ENCODE measurements at regions not wholly inside any gene's neighbourhood (a gene's known extent, or its start where the extent isn't known, plus 50 kb on each side); places are given as distances from the start of the nearest gene placed in this dataset.
A peak's percentile ranks its signal among the peaks of the same experiment; 100 is the strongest.

DNA sequence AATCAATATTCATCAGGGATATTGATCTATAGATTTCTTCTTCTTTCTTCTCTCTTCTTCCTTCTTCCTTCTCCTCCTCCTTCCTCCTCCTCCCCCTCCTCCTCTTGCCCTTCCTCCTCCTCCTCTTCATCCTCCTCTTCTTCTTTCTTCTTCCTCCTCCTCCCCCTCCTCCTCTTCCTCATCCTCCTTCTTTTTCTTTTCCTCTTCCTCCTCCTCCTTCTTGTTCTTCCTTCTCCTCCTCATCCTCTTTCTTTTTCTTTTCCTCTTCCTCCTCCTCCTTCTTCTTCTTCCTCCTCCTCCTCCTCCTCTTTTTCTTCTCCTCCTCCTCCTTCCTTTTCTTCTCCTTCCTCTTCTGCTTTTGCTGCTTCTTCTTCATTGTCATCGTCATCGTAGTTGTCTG lies 52.4 kb upstream of the SERINC1 start:
- TF ChIP-seq POLR2A (IDR thresholded peaks at IDR 0.05; ENCODE audit: low read depth, low read length) (no peak), POLR2AphosphoS5 (IDR thresholded peaks at IDR 0.05; ENCODE audit: low read depth, low read length) (no peak), TAF1 (IDR thresholded peaks at IDR 0.05; ENCODE audit: borderline replicate concordance, low read depth, low read length) (no peak)
- no peak for DNase-seq (ENCODE audit: insufficient read length)
- no peak for FAIRE-seq

DNA sequence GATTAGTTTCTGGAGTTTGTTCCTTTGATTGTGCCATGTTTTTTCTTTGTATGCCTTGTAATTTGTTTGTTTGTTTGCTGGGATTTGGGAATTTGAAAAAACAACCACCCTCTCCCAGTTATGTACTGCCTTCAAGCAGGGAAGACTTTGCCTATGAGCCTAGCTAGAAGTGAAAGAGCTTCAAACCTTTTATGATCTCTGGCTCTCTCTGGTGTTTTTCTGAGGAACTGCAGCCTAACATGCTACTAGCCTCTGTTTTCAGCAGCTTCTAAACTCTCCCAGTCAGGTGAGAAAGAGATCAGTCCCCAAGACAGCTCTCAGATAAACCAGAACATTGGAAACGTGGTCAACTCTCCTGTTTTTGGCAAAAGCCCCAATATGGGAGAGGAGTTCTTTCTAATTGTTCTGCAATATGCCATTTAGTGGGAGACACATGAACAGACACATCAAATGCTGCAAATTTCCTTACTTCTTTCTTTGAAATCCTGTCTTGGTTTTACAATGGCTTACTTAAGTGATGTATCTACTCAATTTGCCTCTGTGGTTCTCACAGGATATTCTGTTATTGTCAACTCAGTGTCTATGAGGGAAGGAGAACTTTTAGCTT lies 58.9 kb upstream of the SERINC1 start:
- TF ChIP-seq POLR2AphosphoS5 (IDR thresholded peaks at IDR 0.05; ENCODE audit: low read depth, low read length) (no peak), POLR2A (IDR thresholded peaks at IDR 0.05; ENCODE audit: low read depth, low read length) (no peak), TAF1 (IDR thresholded peaks at IDR 0.05; ENCODE audit: borderline replicate concordance, low read depth, low read length) (no peak)
- FAIRE-seq (peak; percentile 71), DNase-seq (ENCODE audit: insufficient read length) (peak; percentile 5)

DNA sequence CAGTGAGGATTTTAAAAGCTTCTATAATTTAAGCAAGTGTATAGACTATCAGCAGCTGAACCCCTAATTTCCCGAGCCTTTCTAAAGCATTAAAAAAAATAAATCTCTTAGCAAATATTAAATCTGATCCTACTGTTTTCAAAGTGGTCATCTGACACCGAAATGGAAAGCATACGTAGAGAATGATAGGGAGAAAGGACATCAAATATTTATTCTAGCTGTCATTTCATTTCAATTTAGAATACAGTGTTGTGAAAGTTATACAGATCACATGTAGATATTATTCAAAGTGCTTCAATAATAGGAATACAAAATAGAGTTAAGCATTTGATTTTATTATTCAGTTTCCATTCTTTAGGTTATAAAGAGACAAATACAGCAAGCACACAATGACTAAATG lies 61.9 kb upstream of the PKIB start:
- no peak for FAIRE-seq
- no peak for TF ChIP-seq POLR2A (IDR thresholded peaks at IDR 0.05; ENCODE audit: low read depth, low read length)
- no peak for TF ChIP-seq TAF1 (IDR thresholded peaks at IDR 0.05; ENCODE audit: borderline replicate concordance, low read depth, low read length)
- no peak for TF ChIP-seq POLR2AphosphoS5 (IDR thresholded peaks at IDR 0.05; ENCODE audit: low read depth, low read length)
- no peak for DNase-seq (ENCODE audit: insufficient read length)

DNA sequence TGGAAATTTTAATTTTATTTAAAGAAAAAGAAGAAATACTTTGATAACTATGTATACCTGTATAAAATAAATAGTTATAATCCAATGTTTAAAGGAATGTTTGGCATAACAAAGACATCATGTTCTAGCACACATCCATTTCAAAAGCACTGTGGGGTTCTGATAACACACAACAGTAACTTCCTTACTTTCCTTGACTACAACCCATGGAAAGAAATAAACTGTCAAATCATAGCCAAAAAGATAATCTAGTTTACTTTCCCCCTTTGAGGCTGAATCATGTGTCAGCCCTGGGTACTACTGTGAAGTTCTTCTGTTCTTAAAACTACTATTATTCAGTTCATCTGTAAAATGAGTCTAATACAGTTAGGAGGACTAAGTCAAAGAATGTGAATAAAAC lies 61.4 kb upstream of the PKIB start:
- no peak for DNase-seq (ENCODE audit: insufficient read length)
- TF ChIP-seq TAF1 (IDR thresholded peaks at IDR 0.05; ENCODE audit: borderline replicate concordance, low read depth, low read length) (no peak), POLR2AphosphoS5 (IDR thresholded peaks at IDR 0.05; ENCODE audit: low read depth, low read length) (no peak), POLR2A (IDR thresholded peaks at IDR 0.05; ENCODE audit: low read depth, low read length) (no peak)
- no peak for FAIRE-seq

DNA sequence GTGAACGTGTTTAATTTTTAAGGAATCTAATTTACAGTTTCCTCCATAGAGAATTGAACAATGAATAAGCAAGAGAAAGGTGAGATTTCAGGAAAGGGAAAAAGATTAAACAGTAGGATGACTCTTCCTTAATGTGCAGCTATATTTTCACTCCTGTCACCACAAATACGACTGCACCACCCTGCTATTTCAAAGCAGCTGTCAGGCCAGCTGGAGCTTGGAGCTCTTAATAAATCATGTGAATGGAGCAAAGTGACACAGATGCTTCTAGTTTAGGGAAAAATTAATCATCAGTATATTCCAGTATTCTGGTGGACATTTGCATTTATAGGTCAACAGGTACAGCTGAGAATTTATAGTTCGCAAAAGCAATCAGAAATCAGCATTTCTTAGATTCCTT lies 56.5 kb upstream of the PKIB start:
- FAIRE-seq (no peak), DNase-seq (ENCODE audit: insufficient read length) (no peak)
- no peak for TF ChIP-seq POLR2A (IDR thresholded peaks at IDR 0.05; ENCODE audit: low read depth, low read length)
- TF ChIP-seq POLR2AphosphoS5 (IDR thresholded peaks at IDR 0.05; ENCODE audit: low read depth, low read length), result no peak
- TF ChIP-seq TAF1 (IDR thresholded peaks at IDR 0.05; ENCODE audit: borderline replicate concordance, low read depth, low read length), result no peak

DNA sequence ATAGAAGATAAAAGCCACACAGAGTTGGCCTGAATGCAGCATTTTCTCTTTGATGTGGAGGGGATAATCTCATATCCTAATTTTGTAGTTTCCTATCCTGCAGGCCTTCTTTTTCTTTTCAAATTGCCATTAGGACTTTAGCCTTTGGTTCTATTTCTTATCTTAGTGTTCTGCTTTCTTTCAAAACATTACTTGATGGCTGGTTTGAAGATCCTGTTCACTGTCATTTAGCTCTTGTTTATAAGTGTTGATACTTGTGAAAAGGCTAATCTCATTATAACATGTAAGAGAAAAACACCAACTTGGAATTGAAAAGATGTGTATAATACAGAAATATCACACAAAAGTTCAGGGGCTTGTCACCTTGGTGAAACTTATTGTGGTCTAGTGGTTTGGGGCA lies 54.6 kb upstream of the PKIB start:
- FAIRE-seq (no peak), DNase-seq (ENCODE audit: insufficient read length) (no peak)
- no peak for TF ChIP-seq TAF1 (IDR thresholded peaks at IDR 0.05; ENCODE audit: borderline replicate concordance, low read depth, low read length)
- no peak for TF ChIP-seq POLR2AphosphoS5 (IDR thresholded peaks at IDR 0.05; ENCODE audit: low read depth, low read length)
- no peak for TF ChIP-seq POLR2A (IDR thresholded peaks at IDR 0.05; ENCODE audit: low read depth, low read length)

DNA sequence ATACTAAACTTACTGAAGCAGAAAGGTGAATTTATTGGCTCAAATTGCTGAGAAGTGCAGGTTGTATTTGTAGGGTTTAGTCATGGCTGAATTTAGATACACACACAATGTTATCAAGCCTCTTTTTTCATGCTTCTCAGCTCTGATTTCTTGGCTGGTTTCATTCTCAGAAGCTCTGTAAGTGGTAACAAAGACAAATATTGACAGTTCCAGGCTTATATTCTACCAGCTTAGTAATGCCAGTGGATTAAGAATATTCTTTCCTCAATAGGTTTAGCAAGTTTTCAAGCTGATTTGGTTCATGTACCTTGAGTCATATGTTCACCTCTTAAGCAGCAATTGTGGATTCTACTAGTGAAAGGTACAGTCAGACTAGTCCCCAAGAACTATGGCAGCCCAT lies 52.1 kb upstream of the PKIB start:
- FAIRE-seq (no peak), DNase-seq (ENCODE audit: insufficient read length) (no peak)
- TF ChIP-seq POLR2AphosphoS5 (IDR thresholded peaks at IDR 0.05; ENCODE audit: low read depth, low read length), result no peak
- no peak for TF ChIP-seq POLR2A (IDR thresholded peaks at IDR 0.05; ENCODE audit: low read depth, low read length)
- no peak for TF ChIP-seq TAF1 (IDR thresholded peaks at IDR 0.05; ENCODE audit: borderline replicate concordance, low read depth, low read length)

All from GM12892 (cell line).